GM21515 (cell line): ENCODE measurements at regions not wholly inside any gene's neighbourhood (a gene's known extent, or its start where the extent isn't known, plus 50 kb on each side); places are given as distances from the start of the nearest gene placed in this dataset.
A peak's percentile ranks its signal among the peaks of the same experiment; 100 is the strongest.

Experiments used
- ATAC-seq: cut with Tn5 transposase; IDR thresholded peaks from one replicate; pipeline ENCODE4 v1.9.1; 2021; ENCODE audit not compliant: unreplicated experiment

GRCh38 chr13:77425705-77426104, 98.8 kb upstream of the MYCBP2 start:
- ATAC-seq = no peak

GRCh38 chr13:77423296-77423695, 96.4 kb upstream of the MYCBP2 start:
- no peak for ATAC-seq

GRCh38 chr13:77422724-77423123, 95.8 kb upstream of the MYCBP2 start:
- ATAC-seq = no peak

- ATAC-seq = no peak
Measured at GRCh38 chr13:77417897-77418296, 91.0 kb upstream of the MYCBP2 start.

- no peak for ATAC-seq
Measured at GRCh38 chr13:77416666-77417212, 89.8 kb upstream of the MYCBP2 start.

- ATAC-seq = peak; percentile 84
Measured at GRCh38 chr13:77415253-77416071, 88.6 kb upstream of the MYCBP2 start.

GRCh38 chr13:77412860-77413259, 86.0 kb upstream of the MYCBP2 start:
- no peak for ATAC-seq

GRCh38 chr13:77412116-77412635, 85.3 kb upstream of the MYCBP2 start:
- ATAC-seq = no peak

GRCh38 chr13:77409412-77409811, 82.5 kb upstream of the MYCBP2 start:
- no peak for ATAC-seq

- no peak for ATAC-seq
Measured at GRCh38 chr13:77406644-77407440, 79.9 kb upstream of the MYCBP2 start.

- ATAC-seq = no peak
Measured at GRCh38 chr13:77398825-77399620, 72.1 kb upstream of the MYCBP2 start.

GRCh38 chr13:77397636-77398035, 70.7 kb upstream of the MYCBP2 start:
- ATAC-seq = no peak

- no peak for ATAC-seq
Measured at GRCh38 chr13:77391475-77391874, 64.6 kb upstream of the MYCBP2 start.

- ATAC-seq = no peak
Measured at GRCh38 chr13:77390391-77390790, 63.5 kb upstream of the MYCBP2 start.

GRCh38 chr13:77389625-77390000, 62.7 kb upstream of the MYCBP2 start:
- no peak for ATAC-seq

GRCh38 chr13:77388944-77389624, 62.2 kb upstream of the MYCBP2 start:
- ATAC-seq = no peak

- ATAC-seq = no peak
Measured at GRCh38 chr13:77387607-77388200, 60.8 kb upstream of the MYCBP2 start.

- ATAC-seq = no peak
Measured at GRCh38 chr13:77386880-77387606, 60.1 kb upstream of the MYCBP2 start.

GRCh38 chr13:77386046-77386445, 59.2 kb upstream of the MYCBP2 start:
- no peak for ATAC-seq
